ENCODE measurements at regions not wholly inside any gene's neighbourhood (a gene's known extent, or its start where the extent isn't known, plus 50 kb on each side); places are given as distances from the start of the nearest gene placed in this dataset.
"Not testable (repeated sequence)": the region's sequence is repeated elsewhere in the genome, so short reads cannot be mapped to it uniquely, and the experiment has no call there.

DNA sequence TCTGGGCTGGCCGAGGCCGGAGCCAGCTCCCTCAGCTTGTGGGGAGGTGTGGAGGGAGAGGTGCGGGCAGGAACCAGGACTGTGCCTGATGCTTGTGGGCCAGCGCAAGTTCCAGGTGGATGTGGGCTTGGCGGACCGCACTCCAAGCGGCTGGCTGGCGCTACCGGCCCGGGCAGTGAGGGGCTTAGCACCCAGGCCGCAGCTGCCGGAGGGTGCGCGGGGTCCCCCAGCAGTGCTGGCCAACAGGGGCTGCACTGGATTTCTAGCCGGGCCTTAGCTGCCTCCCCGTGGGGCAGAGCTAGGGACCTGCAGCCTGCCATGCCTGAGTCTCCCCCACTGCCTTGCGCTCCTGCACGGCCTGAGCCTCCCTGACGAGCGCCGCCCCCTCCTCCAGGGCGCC lies 242.8 kb downstream of the CCSER2 start:
- DNase-seq (ENCODE audit: low read depth): no peak

DNA sequence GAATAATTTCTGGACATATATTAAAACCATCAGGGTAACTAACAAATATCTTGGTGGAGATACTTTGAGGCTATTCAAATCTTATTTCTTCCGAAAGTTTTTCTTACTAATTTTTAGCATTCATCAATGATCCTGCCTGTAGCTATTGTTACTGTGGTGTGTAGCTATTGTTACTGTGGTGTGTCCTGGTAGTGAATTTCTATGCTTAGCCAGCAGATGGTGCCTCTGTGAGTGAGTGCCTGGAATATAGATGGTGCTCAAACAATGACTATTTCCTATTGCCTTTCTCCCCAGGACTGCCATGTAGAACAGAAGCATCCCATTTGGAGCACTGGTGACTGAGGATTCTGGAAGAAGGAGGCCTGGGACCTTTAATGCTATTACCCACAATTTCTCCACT lies 245.7 kb downstream of the CCSER2 start:
- no peak for DNase-seq (ENCODE audit: low read depth)

DNA sequence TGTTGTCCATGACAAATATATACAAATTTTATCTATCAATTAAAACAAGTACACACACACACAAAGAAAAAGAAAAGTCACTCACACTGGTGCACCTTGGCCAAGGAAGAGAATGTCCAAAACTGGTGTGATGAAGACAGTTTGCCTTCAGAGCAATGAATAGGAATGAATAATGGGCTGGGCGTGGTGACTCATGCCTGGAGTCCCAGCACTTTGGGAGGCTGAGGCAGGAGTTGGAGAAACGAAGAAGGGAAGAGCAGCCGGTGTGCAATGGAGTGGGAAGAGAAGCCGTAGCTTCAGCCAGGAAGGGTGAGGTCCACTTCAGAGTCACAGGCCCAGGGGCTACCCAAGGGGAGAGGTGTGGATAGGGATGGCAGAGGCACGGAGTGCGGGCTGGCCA lies 253.6 kb downstream of the CCSER2 start:
- no peak for DNase-seq (ENCODE audit: low read depth)

DNA sequence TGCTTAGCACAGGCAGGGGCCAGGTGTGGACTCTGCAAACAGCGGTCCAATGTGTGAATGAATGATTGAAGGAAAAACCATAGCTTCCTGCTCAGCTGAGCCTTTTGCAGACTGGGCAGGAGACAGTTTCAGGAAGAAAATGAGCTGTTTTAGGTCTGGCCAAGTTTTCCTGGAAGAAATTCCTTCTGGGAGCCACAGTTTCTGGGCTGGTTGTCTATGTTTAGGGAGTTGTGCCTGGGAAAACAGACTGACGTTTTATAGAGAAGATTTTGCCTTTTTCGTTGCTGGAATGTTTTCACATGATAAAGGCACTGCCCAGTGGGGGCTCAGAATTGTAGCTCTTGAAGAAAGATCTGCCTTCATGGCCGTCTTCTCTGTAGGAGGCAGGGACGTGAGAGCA lies 255.1 kb downstream of the CCSER2 start:
- no peak for DNase-seq (ENCODE audit: low read depth)

DNA sequence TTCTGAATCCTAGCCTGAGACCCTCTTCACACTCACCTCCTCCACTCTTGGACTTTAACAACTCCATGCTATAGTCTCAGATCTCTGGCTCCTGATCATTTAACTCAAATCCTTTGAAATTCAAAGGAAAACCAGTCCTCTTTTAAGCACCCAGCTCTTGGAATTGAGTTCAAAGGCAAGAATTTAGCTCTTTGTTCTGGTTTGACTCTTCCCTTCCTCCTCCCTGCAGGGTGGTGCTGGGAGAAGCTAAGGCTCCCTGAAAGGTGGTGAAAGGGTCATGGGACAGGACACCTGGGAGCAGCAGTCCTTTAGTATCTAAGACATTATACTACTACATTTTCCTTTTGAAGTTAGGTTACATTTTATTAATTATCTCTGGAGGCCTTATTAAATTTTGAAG lies 259.4 kb downstream of the CCSER2 start:
- no peak for DNase-seq (ENCODE audit: low read depth)

DNA sequence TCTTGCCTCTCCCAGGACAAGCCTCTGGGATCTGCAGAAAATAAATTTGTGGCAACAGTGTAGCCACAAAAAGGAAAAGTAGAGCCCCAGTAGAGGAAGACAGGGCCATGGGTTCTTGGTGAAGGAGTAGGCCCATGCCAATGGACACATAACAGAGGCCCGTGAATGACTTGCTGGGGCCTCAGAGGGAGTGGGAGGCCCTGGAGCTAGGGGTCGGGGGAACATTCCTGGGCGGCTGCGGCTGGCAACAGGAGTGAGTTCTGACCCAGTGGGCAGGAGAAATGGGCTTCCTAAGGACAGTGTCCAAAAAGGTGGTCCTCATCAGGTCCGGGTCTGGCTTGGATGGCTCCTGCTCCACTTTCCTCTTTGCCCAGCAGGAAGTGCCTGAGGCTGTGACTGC lies 260.0 kb downstream of the CCSER2 start:
- DNase-seq (ENCODE audit: low read depth): no peak

DNA sequence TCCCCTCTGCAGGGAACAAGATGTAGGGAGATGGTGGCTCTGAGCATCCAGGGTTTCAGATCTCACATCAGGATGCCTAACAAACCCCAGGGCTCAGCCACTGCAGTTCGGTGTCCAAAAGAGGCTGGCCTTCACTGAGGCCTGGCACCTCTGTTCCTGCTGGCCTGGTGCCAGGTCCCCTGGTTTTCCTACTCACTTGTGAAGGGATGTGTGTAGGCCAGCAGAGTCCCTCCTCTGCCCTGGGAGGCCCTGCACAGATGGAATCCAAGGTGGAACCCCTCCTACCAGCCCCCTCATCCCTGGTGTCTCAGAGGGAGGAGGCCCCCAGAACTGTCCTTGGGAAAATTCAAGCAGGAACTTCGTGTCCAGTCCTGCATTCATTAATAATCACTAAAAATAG lies 260.6 kb downstream of the CCSER2 start:
- no peak for DNase-seq (ENCODE audit: low read depth)

DNA sequence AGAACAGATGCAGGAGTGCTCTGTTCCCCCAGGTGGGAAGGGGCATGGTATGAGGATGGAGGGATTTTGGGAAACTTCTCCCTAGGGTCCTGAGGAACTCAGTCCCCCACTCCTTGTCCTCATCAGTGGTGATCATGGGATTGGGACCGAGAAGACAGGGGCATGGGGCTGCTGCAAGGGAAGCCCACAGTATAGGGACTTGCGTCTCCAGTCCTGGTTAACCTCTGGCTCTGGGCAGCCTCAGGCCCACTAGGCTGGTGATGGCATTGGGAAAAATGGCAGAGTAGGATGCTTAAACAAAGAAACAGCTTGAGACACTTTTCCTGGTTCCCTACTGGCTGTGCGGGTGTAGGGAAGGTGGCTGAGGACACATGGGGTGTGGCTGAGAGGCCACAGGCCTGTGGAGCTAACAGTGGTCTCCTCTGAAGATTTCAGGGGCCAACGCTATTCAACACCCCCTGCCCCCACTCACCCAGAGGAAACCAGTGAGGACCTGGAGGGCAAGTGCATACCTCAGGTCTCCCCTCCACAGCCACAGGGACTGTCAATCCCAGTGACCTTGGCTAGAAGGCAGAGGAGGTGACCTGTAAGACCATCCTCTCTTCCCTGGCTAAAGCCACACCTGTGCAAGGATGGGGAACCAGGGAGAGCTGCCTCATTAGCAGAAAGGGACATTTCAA lies 261.3 kb downstream of the CCSER2 start:
- no peak for DNase-seq (ENCODE audit: low read depth)

DNA sequence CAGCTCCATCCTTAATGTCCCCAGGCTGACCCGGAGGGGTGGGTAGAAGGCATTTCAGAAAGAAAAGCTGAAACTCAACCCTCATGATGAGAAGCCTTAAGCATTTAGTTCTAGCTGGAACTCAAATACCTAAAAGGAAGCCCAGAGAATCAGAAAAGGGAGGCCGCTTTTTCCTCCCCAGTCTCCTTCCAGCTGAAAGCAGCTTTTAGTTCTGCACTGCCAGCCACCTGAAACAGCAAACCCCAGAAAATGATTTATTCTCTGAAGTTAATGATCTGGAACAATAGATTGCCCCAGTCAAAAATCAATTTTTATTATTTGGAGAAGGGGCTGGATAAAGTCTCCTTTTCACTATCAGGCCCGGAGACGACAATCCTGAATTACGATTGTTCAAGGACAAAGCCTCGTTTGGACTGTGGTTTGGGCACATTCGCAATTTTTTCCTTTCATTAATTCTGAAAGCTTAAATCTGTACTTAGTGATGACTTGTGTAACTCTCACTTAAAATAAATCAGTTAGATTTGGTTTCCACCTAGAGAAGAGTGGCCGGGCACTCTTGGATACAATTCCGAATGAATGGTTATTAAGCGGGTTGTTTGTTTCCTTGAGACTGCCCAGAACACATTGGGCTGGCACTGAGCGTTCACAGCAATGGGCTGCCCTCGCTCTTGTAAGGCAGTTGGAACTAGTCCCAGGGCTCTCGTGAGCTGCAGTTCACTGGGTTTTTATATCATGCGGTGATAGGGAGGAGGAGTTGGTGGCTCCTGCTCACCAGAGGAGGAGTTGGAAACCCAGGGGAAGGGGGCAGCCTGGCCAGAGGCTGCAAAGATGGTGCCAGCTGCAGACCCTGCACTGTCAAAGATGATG lies 262.2 kb downstream of the CCSER2 start:
- DNase-seq (ENCODE audit: low read depth): no peak

DNA sequence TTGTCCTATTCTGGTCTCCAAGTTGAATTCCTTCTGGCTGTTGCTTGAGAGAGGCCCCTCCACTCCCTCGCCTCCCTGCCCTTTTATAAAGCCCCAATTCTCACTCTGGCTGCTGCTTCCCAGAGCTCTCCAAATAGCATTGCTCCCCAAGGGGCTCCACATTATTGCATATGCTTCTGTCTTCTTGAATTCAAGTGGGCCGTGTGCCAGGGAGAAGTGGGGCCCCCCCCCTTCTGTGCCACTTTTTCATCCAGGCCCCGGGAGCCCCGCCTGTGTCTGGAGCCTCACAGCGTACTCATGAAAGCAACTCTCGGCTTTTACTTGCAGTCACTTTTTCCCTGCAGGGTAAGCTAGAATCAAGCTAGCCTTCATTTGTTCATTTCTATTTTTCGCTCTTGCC lies 265.1 kb downstream of the CCSER2 start:
- no peak for DNase-seq (ENCODE audit: low read depth)

DNA sequence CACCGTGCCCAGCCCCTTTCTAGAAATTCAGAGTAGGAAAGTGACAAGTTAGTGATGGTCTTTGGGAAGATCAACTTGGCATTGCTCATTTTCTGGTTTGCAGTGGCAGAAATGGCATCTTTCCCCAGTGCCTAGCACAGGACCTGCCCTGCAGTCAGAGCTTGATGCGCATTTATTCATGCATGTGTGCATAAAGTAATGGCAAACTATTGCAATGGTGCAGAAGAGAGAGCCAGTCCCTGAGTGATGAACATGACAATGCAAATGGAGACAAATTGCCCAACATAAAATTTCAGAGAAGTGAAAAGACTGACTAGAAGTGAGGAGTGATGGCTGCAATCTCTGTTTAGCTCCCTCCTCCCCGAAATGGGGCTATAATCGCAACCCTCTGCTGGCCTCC lies 268.2 kb downstream of the CCSER2 start:
- no peak for DNase-seq (ENCODE audit: low read depth)

DNA sequence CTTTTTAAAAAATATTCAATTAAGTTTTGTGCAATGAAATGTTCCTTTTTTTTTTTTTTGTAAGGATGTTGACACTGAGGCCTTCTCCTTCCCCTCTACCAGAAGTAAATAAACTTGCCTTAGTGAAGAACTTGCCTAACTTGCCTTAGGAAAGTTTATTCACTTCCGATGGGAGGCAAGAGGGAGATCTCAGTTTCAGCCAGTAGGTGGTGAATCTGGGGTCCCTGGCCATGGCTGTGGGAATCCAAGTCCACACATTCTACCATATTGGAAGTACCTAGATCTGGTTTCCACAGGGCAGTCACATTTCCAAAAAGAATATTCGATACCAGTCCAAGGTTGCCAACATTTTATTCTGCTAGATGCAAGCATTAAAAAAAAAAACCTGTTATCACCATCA lies 270.9 kb downstream of the CCSER2 start:
- DNase-seq (ENCODE audit: low read depth): no peak

DNA sequence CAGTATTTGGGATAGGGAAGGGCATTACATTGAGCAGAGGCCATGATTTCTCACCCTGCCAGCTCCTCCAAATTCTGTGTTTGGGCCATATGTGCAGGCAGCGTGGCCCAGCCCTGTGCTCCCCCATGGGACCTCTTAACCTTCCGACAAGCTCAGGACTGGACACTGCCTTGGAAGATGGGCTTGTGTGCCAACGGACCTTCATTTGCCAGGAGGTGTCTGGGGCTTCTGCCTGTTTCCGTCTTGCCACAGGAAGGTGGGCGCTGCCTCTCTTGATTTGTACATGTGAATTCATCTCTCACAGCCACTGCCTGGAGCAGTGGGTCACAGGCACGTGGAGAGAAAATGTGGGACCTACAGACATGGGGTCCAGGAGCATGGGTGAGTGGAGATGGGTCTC lies 272.6 kb downstream of the CCSER2 start:
- DNase-seq (ENCODE audit: low read depth): no peak

DNA sequence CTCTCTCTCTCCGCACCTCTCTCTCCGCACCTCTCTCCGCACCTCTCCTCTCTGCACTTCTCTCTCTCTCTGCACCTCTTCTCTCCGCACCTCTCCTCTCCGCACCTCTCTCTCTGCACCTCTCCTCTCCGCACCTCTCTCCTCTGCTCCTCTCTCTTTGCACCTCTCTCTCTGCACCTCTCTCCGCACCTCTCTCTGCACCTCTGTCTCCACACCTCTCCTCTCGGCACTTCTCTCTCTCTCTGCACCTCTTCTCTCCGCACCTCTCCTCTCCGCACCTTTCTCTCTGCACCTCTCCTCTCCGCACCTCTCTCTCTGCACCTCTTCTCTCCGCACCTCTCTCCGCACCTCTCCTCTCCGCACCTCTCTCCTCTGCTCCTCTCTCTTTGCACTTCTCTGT lies 274.2 kb downstream of the CCSER2 start:
- not testable (repeated sequence) for DNase-seq (ENCODE audit: low read depth)

DNA sequence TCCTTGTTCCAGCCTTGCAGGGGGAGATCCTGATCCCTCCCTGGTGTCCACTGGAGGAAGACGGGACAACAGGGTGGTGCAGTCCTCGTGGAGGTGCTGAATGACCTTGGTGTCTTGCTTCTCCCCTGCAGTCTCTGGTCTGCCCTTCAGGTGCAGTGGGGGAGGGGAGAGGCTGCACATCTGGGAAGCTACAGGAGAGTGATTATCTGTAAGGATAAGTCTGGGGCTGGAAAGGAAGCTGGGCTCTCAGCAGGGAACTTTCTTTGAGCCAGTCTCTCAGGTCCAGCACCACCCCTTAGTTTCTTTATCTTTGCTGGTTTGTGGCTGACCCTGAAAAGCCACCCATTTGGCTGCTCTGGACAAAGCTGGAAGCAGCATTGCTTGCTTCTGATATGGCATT lies 275.6 kb downstream of the CCSER2 start:
- DNase-seq (ENCODE audit: low read depth): no peak

DNA sequence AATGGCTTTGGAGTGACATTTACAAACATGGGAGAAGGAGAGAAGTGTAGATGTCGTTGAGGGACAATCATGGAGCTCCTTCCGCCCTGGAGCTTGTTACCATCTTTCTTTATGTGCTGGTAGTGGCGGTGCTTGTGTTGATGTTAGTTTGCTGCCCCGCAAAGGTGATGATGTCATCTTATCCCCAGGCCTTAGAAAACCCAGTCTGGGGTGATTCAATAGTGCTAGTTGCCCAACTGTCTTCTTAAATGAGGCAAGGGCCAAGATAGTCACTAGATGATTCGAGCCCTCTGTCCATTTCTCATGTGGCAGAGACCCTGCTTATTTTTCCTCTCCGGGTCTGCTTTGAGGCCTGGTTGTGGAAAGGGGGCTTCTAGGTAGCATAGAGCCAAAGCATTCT lies 277.4 kb downstream of the CCSER2 start:
- DNase-seq (ENCODE audit: low read depth): no peak

DNA sequence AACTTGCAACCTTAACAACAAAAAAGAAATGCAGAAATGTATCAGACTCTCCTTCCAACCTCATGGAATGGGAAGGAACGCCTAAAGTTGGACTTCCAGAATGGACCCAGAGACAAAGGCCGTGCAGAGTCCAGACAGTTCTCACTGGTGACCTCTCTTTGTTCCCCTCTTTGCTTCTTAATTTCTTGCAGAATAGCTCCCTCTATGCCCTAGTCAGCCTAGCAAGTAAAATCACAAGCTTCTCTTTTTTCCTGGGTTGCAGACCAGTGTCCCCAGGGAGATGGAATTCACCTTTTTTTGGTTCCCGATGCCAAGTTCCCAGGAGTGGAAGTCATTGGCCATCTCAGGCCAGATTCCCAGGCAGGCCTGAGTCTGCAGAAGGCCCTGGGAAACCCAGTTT lies 278.0 kb downstream of the CCSER2 start:
- DNase-seq (ENCODE audit: low read depth): no peak

DNA sequence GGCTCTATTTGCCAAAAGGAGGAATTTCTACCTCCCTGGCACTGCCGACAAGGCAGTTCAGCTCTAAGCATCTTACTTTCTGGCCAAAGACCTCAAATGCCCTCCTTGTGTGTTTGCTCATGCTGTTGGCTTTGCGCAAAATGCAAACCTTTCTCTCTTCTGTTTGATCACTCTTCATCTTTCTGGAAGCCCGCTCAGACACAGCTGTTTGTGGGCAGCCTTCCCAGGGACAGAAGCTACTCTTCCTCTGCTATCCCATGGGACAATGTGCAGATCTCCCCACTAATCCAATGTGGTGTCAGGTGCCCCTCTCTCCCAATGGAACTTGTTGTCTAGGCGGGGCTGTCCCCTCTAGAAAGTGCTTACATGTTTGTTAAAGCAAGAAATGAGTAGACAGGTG lies 278.7 kb downstream of the CCSER2 start:
- DNase-seq (ENCODE audit: low read depth): no peak

DNA sequence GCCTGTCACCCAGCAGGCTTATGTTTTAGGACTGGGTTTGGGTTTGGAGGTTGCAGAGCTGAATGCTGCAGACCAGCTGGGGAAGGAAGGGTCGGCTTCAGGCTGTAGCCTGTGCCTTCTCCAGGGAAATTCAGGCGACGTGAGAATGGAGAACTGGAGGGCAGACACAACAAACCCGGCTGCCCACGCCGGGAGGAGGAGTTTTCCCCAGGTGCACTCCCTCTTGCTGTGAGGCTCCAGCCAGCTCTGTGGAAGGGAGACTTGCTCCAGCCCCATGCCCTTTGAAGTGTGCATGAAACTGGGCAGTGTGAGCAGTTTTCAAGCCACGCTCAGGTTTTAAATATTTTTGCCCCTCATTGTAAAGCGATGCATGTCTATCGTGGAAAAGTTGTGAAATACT lies 279.1 kb downstream of the CCSER2 start:
- DNase-seq (ENCODE audit: low read depth): no peak

DNA sequence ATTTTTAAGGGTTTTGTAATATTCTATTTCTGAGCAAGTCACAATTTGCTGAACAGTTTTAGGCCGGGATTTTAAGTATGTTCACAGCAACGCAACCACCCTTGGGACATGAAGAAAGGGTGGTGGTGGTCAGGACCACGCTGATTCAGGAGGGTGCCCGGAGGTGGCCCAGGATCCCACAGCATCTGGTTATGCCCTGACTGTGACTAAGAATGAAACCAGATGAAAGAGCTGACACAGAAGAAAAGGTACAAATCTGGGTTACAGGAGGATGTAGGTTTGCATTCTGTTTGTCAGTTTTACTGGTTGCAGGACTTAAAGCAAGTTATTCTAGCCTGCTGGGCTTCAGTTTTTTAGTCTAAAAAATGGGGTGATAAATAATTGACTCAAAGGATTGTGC lies 279.7 kb downstream of the CCSER2 start:
- no peak for DNase-seq (ENCODE audit: low read depth)

DNA sequence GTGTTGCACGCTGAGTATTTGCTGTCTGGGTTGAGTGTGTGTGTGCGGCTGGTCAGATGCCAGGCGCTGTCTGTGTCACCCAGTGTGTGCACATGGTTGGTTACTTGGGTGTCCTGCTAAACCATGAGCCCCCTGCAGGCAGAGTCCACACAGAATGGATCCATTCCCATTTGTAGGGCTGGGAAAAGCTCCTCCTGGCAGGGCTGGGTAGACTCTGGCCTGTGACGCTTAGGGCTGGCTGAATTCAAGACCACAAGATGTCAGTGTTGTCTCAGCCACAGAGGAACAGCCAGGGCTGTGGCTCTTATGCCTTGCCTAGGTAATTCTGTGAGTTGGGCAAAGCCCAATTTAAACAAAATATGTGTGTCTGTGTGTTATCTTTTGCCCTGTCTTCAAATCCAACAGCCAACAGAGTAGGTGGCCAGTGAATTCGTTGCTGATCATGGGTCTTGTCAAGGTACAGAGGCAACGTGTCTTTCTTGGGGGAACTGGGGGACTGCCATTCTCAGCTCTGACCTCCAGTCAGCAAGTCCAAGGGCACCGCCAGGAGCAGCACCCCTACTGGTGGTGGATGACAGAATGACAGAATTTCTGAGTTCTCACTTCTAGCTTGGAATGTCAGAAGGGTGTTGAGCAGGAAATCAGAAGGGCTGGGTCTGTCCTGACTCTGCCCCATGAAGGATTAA lies 285.1 kb downstream of the CCSER2 start:
- DNase-seq (ENCODE audit: low read depth): no peak

DNA sequence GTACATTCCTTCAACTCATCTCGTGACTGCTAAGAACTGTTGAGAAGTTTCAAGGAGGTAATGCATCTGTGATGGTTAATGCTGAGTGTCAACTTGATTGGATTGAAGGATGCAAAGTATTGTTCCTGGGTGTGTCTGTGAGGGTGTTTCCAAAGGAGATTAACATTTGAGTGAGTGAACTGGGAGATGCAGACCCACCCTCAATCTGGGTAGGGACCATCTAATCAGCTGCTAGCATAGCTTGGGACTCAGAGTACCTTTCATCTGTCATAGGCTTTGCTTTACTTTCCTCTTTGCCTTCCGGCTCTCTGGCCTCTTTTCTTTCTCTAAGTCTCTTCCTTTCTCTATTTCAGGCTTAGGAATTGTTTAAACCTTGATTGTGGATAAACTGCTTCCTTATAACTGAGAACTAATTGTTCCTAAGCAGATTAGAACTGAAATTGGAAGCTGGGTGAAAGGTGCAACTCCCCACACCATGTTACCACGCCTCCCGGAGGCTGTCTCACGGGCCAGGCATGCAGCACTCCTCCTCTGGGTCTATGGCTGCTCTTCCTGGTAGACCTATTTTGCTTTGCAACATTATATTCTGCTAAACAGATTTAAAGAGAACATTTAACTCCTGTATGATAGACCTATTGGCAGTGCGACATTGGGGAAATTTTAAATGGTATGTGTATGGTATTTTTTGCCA lies 298.2 kb downstream of the CCSER2 start:
- no peak for DNase-seq (ENCODE audit: low read depth)

DNA sequence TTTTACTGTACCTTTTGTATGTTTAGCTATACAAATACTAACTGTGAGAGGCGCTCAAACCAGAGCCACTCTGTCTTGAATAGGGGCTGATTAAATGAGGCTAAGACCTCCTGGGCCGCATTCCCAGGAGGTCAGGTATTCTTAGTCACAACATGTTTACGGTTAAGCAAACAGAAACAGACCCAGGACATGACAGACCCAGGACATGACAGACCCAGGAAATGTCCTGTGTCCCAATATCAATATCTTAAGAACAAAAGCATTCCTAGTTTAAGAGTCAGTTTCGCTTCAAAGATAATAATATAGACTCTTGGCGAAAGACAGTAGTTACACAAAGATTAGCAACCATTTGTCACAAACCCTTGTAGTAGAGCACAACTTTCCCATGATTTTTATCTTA lies 304.5 kb downstream of the CCSER2 start:
- no peak for DNase-seq (ENCODE audit: low read depth)

Measured in stimulated activated CD8-positive, alpha-beta memory T cell treated with anti-CD3 and anti-CD28 coated beads, Interleukin-4, amount 100 ng/mL, for 24 hours (primary cell).